IMR-90 (cell line): ENCODE measurements at regions not wholly inside any gene's neighbourhood (a gene's known extent, or its start where the extent isn't known, plus 50 kb on each side); places are given as distances from the start of the nearest gene placed in this dataset.

Experiments used
- CHD1 ChIP-seq: IDR thresholded peaks from 2 replicates; pipeline ENCODE4 v1.6.1; 2012; ENCODE audit warnings: low read depth, low read length, improper control_type of control experiment
- CTCF ChIP-seq: conservative IDR thresholded peaks from 2 replicates; pipeline ENCODE4 v1.5.1; 2012; ENCODE audit warnings: mild to moderate bottlenecking, low read depth, low read length, improper control_type of control experiment
- ELK1 ChIP-seq: fragments of 150-350 bp; IDR thresholded peaks from 2 replicates; pipeline ENCODE4 v1.6.1; 2016; ENCODE audit warnings: low read depth, mild to moderate bottlenecking, low read length, moderate library complexity, borderline replicate concordance
- MAFK ChIP-seq: IDR thresholded peaks from 2 replicates; pipeline ENCODE4 v1.6.1; 2012; ENCODE audit warnings: low read depth, low read length, improper control_type of control experiment
- POLR2A ChIP-seq: IDR thresholded peaks from 2 replicates; pipeline ENCODE4 v1.6.1; 2012; ENCODE audit warnings: mild to moderate bottlenecking, low read depth, low read length
- RAD21 ChIP-seq: IDR thresholded peaks from 2 replicates; pipeline ENCODE4 v1.6.1; 2012; ENCODE audit warnings: low read length, improper control_type of control experiment
- SMC3 ChIP-seq: fragments of 150-350 bp; IDR thresholded peaks from 2 replicates; pipeline ENCODE4 v1.6.1; 2016; ENCODE audit warnings: low read depth, mild to moderate bottlenecking, antibody characterized with exemption, low read length, moderate library complexity

- no peak for TF ChIP-seq CTCF
- no peak for TF ChIP-seq SMC3
- no peak for TF ChIP-seq POLR2A
- no peak for TF ChIP-seq RAD21
- no peak for TF ChIP-seq CHD1
- no peak for TF ChIP-seq MAFK
- TF ChIP-seq ELK1 = no peak
These were observed 73.0 kb upstream of the MPDZ start for GRCh38 chr9:13352451-13352979.
